ENCODE measurements at regions not wholly inside any gene's neighbourhood (a gene's known extent, or its start where the extent isn't known, plus 50 kb on each side); places are given as distances from the start of the nearest gene placed in this dataset.
"Not testable (repeated sequence)": the region's sequence is repeated elsewhere in the genome, so short reads cannot be mapped to it uniquely, and the experiment has no call there.

GRCh38 chr22:22717664-22718063 is 73.2 kb downstream of the GGTLC2 start:
- DNase-seq, result no peak

DNA sequence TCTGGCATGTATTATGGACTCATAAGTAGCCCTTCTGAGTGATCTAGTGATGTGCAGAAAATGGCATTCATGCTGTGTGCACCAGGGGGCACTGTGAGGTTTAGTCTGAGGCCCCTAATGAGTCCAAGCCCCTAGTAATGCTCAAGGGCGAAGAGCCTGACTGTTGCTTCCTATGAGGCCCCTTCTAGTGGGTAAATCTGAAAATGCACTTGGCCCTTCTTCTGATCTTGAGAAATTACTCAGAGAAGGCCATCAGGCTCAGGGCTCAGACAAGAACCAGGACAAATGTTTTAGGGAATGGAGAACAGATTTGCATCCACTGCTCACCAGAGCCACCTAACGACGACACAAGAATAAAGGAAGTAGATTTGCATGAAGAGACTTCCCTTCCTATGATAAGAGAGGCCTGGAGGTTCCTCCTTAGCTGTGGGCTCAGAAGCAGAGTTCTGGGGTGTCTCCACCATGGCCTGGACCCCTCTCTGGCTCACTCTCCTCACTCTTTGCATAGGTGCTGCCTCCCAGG is 75.8 kb downstream of the GGTLC2 start:
- DNase-seq, result peak; percentile 69

- no peak for DNase-seq
Observed at GRCh38 chr22:22720724-22721261, 76.4 kb downstream of the GGTLC2 start.

DNA sequence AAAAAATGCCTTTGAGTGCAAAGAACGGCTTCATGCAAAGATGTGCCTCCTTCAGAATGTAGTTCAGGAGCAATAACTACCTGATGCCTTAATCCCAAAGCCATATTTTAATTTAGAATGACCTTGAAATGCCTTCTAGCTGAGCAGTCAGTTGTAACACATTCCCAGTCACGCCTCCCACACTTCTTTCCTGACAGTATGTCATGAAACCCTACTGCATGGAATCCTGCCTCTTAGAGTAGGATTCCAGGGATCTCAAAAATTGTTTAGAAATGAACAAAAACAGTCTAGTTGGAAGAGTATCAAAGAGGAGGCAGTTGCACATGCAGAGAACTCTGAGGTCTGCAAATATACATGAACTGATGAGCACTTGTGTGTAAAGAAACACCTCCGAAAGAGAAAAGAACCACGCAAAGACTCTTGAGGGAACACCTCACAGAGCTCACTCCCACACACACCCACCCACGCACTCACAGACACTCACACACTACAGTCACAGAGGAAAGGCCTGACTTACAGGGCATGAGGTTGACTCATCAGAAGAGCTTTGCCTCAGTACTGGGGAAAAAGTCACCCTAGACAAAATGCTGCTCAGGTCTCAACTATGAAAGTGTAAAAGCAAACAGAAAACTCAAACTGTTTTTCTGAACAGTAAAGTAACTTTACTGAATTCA is 77.4 kb downstream of the GGTLC2 start:
- peak; percentile 7 for DNase-seq

GRCh38 chr22:22728382-22728781 is 84.0 kb downstream of the GGTLC2 start:
- DNase-seq, result no peak

- no peak for DNase-seq
Observed at GRCh38 chr22:22730655-22731373, 86.4 kb downstream of the GGTLC2 start.

- DNase-seq, result no peak
Observed at GRCh38 chr22:22731374-22731676, 86.9 kb downstream of the GGTLC2 start.

DNA sequence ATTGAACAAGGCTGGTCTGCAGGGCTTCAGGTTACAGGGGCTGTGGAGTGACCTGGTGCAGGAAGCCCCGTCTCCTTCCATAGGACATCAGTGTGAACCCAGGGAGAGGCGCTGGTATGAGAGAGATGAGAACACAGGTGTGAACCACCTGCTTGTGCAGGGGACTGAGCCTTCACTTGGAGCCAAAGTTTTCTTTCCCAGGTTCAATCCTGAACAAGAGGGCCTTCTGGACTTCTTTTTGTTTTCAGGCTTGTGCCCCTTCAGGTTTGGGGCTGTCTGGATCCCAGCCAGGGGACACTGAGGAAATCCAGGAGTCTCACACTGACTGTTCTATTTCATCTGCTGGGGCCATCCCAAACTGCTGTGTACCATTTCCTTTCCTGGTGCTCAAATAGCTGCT is 88.6 kb downstream of the GGTLC2 start:
- DNase-seq, result not testable (repeated sequence)

DNA sequence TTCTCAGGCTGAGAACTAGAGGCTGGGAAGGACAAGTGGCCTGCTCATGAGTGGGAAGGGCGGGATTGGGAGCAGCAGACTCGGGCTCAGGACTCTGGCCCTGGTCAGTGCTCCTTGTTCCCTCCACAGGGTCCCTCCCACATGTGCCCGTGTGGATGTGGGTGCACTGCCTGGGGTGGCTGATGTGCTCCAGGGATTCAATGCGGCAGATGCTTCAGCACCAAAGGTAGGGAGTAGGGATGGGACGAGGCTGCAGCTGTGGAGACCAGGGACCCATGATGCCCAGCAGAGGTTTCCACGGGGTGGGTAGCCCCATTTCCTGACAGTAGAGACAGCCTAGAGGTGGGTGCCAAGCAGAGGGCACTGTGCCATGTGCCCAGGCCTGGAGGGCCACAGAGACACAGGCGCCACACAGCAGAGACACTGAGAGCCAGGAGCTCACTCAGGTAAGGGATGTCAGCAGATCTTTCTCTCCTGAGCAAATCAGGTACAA is 89.5 kb downstream of the GGTLC2 start:
- no peak for DNase-seq

GRCh38 chr22:22734395-22735272 is 90.2 kb downstream of the GGTLC2 start:
- DNase-seq, result not testable (repeated sequence)

DNA sequence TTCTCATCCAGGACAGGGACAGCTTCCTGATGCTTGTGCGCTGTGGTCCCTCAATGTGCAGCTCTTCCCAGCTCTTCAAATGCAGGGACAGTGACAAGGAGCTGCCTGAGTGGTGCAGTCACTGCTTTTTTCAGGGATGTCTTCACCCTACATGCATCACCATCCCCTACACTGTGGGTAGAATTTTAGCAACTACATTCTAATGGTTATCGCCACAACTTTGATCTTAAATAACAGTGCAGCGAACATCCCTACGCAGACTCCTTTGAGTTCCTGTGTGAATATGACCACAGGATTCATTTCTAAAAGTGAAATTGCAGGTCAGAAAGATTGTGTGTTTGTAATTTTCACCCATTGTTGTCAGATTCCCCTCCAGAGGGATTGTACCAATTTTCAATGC is 90.9 kb downstream of the GGTLC2 start:
- not testable (repeated sequence) for DNase-seq

DNA sequence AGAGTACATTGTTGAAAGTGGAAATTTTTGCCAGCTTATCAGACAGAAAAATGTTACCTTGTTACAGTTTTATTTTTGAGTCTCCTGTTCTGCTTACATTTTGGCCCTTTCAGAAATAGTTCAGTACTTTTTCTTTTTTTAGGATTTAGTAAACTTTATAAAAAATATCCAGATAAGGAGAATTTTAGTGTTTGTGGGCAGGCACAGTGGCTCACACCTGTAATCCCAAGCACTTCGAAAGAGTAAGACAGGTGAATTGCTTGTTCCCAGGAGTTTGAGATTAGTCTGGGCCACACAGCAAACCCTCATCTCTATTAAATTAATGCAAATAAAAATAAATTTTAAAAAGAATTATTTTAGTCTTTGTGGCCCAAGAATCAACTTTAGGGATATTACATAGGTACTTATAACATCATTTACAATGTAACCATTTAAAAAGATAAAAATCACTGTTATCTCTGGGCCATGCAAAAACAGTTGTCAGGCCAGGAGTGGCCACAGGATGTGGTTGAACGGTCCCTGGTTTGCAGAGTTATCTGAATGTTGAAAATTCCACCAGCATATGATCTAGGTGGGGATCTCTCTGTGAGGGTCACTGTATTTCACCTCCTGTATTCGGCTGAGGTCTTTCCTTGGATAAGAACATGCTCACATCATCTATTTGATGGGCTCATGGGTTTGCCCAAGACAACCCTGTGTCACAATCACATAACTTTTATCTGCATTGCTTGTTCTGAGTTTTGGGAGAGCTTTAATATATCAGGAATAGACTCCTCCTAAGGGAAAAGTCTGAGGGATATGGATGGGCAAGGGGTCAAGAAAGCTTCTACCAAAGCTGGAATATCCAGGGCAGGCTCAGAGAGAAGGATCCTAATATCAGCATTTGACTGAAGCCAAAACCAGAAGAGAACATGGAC is 91.5 kb downstream of the GGTLC2 start:
- DNase-seq, result no peak

- no peak for DNase-seq
Observed at GRCh38 chr22:22737590-22737989, 93.2 kb downstream of the GGTLC2 start.

- DNase-seq, result no peak
Observed at GRCh38 chr22:22738959-22739585, 94.7 kb downstream of the GGTLC2 start.

- no peak for DNase-seq
Observed at GRCh38 chr22:22740560-22741276, 96.3 kb downstream of the GGTLC2 start.

DNA sequence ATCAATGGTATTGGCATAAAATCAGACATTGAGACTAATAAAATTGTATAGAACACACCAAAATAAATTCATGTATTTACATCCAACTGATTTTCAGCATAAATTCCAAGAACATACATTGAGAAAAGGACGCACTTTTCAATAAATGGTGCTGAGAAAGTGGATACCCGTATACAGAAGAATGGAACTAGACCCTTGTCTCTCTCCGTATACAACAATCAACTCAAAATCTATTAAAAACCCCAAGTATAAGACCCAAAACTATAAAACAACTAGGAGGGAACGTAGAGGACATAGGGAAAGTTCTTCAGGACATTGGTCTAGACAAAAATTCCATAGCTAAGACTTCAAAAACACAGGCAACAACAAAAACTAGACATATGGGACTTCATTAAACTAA is 97.4 kb downstream of the GGTLC2 start:
- DNase-seq, result no peak

DNA sequence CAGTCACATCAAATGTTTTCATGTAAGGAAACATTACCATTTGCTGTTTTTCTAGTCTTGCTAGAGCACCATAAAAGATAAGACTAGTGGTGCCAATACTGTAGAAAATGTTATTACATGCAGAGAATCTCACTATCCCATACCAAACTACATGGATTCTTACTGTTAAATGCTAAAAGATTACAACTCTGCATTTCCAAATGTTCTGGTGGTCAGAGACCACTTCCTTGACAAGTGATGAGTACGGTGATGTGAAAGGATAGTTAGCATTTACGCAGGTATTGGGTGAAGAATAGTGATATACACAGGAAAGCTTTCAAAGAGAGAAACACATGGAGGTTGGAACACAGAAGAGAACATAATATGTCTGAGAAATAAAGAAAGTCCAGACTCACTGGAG is 98.2 kb downstream of the GGTLC2 start:
- DNase-seq, result no peak

GRCh38 chr22:22743128-22743760 is 98.8 kb downstream of the GGTLC2 start:
- no peak for DNase-seq

- DNase-seq, result no peak
Observed at GRCh38 chr22:22744412-22745224, 100.2 kb downstream of the GGTLC2 start.

Data from GDM1 (cell line).